ENCODE measurements at regions not wholly inside any gene's neighbourhood (a gene's known extent, or its start where the extent isn't known, plus 50 kb on each side); places are given as distances from the start of the nearest gene placed in this dataset.

GRCh38 chr17:22123536-22124281, 431.4 kb downstream of the KCNJ18 start:
- Histone ChIP-seq H3K27ac (ENCODE audit: low read depth, low read length) (no peak overlapping the region), H3K9ac (ENCODE audit: low read length) (no peak overlapping the region), H3K4me1 (ENCODE audit: control insufficient read depth in 1 of 2, insufficient read depth in 2 of 2, low read length in 2 of 2) (no peaks in the 10 kb centered on the region), H3K79me2 (ENCODE audit: insufficient read depth, low read length) (no peaks in the 10 kb centered on the region), H3K9me2 (ENCODE audit: insufficient read depth) (no peaks in the 10 kb centered on the region), H2AFZ (ENCODE audit: low read depth, low read length, poor library complexity, severe bottlenecking) (no peak overlapping the region), H3K36me3 (ENCODE audit: control insufficient read depth in 1 of 2, insufficient read depth in 2 of 2, low read length in 2 of 2) (no peaks in the 10 kb centered on the region), H4K20me1 (ENCODE audit: insufficient read depth) (no peaks in the 10 kb centered on the region), H3K4me3 (replicated peaks in 1 of 2; ENCODE audit: low read depth in 1 of 2, low read length in 2 of 2) (no peak overlapping the region), H3K9me3 (ENCODE audit: control insufficient read depth in 1 of 2, insufficient read depth in 1 of 2, low read depth in 1 of 2, low read length in 2 of 2) (peaks cover 7 to 22% of the 10 kb centered on the region in 2 experiments), H3K4me2 (ENCODE audit: low read length) (no peak overlapping the region), H3K27me3 (ENCODE audit: insufficient read depth, low read length) (no peaks in the 10 kb centered on the region)
- TF ChIP-seq EZH2 (IDR thresholded peaks at IDR 0.05), result no peak
- no peak for TF ChIP-seq POLR2AphosphoS5 (IDR thresholded peaks at IDR 0.05; ENCODE audit: low read depth, low read length)
- TF ChIP-seq, protein P1, sequence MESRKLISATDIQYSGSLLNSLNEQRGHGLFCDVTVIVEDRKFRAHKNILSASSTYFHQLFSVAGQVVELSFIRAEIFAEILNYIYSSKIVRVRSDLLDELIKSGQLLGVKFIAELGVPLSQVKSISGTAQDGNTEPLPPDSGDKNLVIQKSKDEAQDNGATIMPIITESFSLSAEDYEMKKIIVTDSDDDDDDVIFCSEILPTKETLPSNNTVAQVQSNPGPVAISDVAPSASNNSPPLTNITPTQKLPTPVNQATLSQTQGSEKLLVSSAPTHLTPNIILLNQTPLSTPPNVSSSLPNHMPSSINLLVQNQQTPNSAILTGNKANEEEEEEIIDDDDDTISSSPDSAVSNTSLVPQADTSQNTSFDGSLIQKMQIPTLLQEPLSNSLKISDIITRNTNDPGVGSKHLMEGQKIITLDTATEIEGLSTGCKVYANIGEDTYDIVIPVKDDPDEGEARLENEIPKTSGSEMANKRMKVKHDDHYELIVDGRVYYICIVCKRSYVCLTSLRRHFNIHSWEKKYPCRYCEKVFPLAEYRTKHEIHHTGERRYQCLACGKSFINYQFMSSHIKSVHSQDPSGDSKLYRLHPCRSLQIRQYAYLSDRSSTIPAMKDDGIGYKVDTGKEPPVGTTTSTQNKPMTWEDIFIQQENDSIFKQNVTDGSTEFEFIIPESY (IDR thresholded peaks at IDR 0.05; ENCODE audit: extremely low read depth, insufficient replicate concordance, low read length), result no peak
- no peak for TF ChIP-seq ATF3 (IDR thresholded peaks at IDR 0.05)
- TF ChIP-seq YY1 (IDR thresholded peaks at IDR 0.05; ENCODE audit: extremely low read depth, insufficient replicate concordance, low read depth, low read length), result no peak
- no peak for TF ChIP-seq POLR2A (IDR thresholded peaks at IDR 0.05; ENCODE audit: borderline replicate concordance, extremely low read depth, insufficient read depth, insufficient read length)
- no peak for TF ChIP-seq TCF7L2 (IDR thresholded peaks at IDR 0.05; ENCODE audit: borderline replicate concordance, extremely low read depth, insufficient read depth, insufficient read length)
- TF ChIP-seq JUND (IDR thresholded peaks at IDR 0.05), result no peak
- no peak for TF ChIP-seq ZNF274 (IDR thresholded peaks at IDR 0.05; ENCODE audit: low read depth, low read length)
- no peak for TF ChIP-seq EZH2phosphoT487 (IDR thresholded peaks at IDR 0.05; ENCODE audit: borderline replicate concordance)
- TF ChIP-seq CBX3 (IDR thresholded peaks at IDR 0.05; ENCODE audit: low read depth), result no peak
- TF ChIP-seq CTCF (IDR thresholded peaks at IDR 0.05 in 2 of 3, conservative IDR thresholded peaks at IDR 0.05 in 1 of 3; ENCODE audit: borderline replicate concordance in 1 of 3, insufficient read depth in 1 of 3, low read depth in 2 of 3, low read length in 2 of 3), result no peak
- TF ChIP-seq, protein P2, sequence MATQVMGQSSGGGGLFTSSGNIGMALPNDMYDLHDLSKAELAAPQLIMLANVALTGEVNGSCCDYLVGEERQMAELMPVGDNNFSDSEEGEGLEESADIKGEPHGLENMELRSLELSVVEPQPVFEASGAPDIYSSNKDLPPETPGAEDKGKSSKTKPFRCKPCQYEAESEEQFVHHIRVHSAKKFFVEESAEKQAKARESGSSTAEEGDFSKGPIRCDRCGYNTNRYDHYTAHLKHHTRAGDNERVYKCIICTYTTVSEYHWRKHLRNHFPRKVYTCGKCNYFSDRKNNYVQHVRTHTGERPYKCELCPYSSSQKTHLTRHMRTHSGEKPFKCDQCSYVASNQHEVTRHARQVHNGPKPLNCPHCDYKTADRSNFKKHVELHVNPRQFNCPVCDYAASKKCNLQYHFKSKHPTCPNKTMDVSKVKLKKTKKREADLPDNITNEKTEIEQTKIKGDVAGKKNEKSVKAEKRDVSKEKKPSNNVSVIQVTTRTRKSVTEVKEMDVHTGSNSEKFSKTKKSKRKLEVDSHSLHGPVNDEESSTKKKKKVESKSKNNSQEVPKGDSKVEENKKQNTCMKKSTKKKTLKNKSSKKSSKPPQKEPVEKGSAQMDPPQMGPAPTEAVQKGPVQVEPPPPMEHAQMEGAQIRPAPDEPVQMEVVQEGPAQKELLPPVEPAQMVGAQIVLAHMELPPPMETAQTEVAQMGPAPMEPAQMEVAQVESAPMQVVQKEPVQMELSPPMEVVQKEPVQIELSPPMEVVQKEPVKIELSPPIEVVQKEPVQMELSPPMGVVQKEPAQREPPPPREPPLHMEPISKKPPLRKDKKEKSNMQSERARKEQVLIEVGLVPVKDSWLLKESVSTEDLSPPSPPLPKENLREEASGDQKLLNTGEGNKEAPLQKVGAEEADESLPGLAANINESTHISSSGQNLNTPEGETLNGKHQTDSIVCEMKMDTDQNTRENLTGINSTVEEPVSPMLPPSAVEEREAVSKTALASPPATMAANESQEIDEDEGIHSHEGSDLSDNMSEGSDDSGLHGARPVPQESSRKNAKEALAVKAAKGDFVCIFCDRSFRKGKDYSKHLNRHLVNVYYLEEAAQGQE (IDR thresholded peaks at IDR 0.05; ENCODE audit: low read depth), result no peak
- no peak for TF ChIP-seq CEBPB (IDR thresholded peaks at IDR 0.05; ENCODE audit: low read depth)
- no peak for TF ChIP-seq EGR1 (IDR thresholded peaks at IDR 0.05; ENCODE audit: low read depth)
- TF ChIP-seq ELF1 (IDR thresholded peaks at IDR 0.05; ENCODE audit: borderline replicate concordance, low read depth), result no peak
- no peak for TF ChIP-seq MAX (IDR thresholded peaks at IDR 0.05)
- no peak for TF ChIP-seq SIN3A (IDR thresholded peaks at IDR 0.05; ENCODE audit: low read depth)
- TF ChIP-seq RAD21 (IDR thresholded peaks at IDR 0.05; ENCODE audit: low read depth), result no peak
- BruUV-seq (replicated peaks), result no TSS peak
- no peak for DNase-seq (ENCODE audit: low read depth, low spot score)
- intact Hi-C loops (cut with micrococcal nuclease), result no loop called here
- ChIA-PET RAD21 (ENCODE audit: low non-redundant PET in 1 of 2, low total read pairs in 2 of 2, uncharacterized antibody in 2 of 2, unreplicated experiment in 2 of 2) (no interaction called here), POLR2A (no interaction called here), CTCF (no interaction called here)
- no peak for ATAC-seq

Measured in HCT116 (cell line).